K562 (cell line): ENCODE measurements at regions not wholly inside any gene's neighbourhood (a gene's known extent, or its start where the extent isn't known, plus 50 kb on each side); places are given as distances from the start of the nearest gene placed in this dataset.

Experiments
- BRF1 ChIP-seq: IDR thresholded peaks from 3 replicates; pipeline ENCODE4 v1.6.1; 2011; ENCODE audit warnings: borderline replicate concordance, mild to moderate bottlenecking; ENCODE audit not compliant: insufficient read length; ENCODE audit errors: extremely low read depth
- FOSL1 ChIP-seq: fragments of 200-800 bp; sonication (Bioruptor generic); conservative IDR thresholded peaks from 2 replicates; pipeline ENCODE4 v1.6.1; 2016; ENCODE audit warnings: missing genetic modification characterization, missing compliant biosample characterization
- NFE2L1 ChIP-seq: fragments of 450-650 bp; IDR thresholded peaks from 2 replicates; pipeline ENCODE4 v1.6.1; 2016; ENCODE audit warnings: missing genetic modification characterization, low read depth, mild to moderate bottlenecking, missing compliant biosample characterization, moderate library complexity, borderline replicate concordance
- RUNX1 ChIP-seq: sonication (generic); IDR thresholded peaks from 2 replicates; pipeline ENCODE4 v1.6.1; 2016; ENCODE audit warnings: antibody characterized with exemption, low read depth
- ZFPM2 ChIP-seq: fragments of 250-450 bp; sonication (Bioruptor Pico); IDR thresholded peaks from 2 replicates; pipeline ENCODE4 v1.5.1; 2022; ENCODE audit warnings: mild to moderate bottlenecking
- ZNF124 ChIP-seq: sonication (generic); formaldehyde crosslinking; IDR thresholded peaks from 2 replicates; pipeline ENCODE4 v1.8.1; 2022; ENCODE audit warnings: missing genetic modification reagents
- TF ChIP-seq, protein P1 (sequence below): fragments of 250-450 bp; sonication (Bioruptor Pico); IDR thresholded peaks from 2 replicates; pipeline ENCODE4 v1.4.0; 2020; ENCODE audit warnings: mild to moderate bottlenecking, moderate library complexity, borderline replicate concordance
- TF ChIP-seq, protein P2 (sequence below): fragments of 250-450 bp; sonication (Bioruptor Pico); IDR thresholded peaks from 2 replicates; pipeline ENCODE4 v1.5.1; 2021; ENCODE audit warnings: mild to moderate bottlenecking
- TF ChIP-seq, protein P3 (sequence below): sonication (generic); formaldehyde crosslinking; IDR thresholded peaks from 2 replicates; pipeline ENCODE4 v1.8.1; 2022; ENCODE audit warnings: missing genetic modification reagents
- TF ChIP-seq, protein P4 (sequence below): fragments of 250-450 bp; sonication (Bioruptor Pico); IDR thresholded peaks from 2 replicates; pipeline ENCODE4 v1.5.0; 2021
- TF ChIP-seq, protein P5 (sequence below): fragments of 450-650 bp; IDR thresholded peaks from 2 replicates; pipeline ENCODE4 v1.6.1; 2017; ENCODE audit warnings: mild to moderate bottlenecking, moderate library complexity
- TF ChIP-seq, protein P6 (sequence below): fragments of 250-450 bp; sonication (Bioruptor Pico); IDR thresholded peaks from 2 replicates; pipeline ENCODE4 v1.8.0; 2022; ENCODE audit warnings: moderate library complexity, mild to moderate bottlenecking, inconsistent platforms
- TF ChIP-seq, protein P7 (sequence below): fragments of 450-650 bp; IDR thresholded peaks from one replicate; pipeline ENCODE4 v1.6.1; 2018; ENCODE audit warnings: mild to moderate bottlenecking, moderate library complexity; ENCODE audit not compliant: partially characterized antibody

DNA sequence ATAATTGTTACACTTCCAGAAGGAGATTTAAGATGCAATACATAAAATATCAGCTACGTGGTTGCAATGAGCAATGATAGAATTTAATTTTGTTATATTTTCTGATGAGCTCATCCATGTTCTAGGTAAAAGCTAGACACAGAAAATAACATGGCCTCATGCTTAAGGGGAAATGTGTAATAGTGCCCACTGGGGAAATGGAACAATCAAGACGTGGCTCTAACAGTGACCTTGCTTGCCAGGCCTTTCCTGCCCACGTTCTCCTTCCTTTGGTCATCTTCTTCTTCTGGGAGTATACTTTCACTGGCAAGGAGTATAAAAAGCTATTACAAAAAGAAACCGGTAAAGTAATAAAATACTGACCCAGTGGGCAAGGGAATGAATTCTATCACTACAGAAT lies 116.2 kb upstream of the TMEM161B start (continued):
- TF ChIP-seq, protein P1, sequence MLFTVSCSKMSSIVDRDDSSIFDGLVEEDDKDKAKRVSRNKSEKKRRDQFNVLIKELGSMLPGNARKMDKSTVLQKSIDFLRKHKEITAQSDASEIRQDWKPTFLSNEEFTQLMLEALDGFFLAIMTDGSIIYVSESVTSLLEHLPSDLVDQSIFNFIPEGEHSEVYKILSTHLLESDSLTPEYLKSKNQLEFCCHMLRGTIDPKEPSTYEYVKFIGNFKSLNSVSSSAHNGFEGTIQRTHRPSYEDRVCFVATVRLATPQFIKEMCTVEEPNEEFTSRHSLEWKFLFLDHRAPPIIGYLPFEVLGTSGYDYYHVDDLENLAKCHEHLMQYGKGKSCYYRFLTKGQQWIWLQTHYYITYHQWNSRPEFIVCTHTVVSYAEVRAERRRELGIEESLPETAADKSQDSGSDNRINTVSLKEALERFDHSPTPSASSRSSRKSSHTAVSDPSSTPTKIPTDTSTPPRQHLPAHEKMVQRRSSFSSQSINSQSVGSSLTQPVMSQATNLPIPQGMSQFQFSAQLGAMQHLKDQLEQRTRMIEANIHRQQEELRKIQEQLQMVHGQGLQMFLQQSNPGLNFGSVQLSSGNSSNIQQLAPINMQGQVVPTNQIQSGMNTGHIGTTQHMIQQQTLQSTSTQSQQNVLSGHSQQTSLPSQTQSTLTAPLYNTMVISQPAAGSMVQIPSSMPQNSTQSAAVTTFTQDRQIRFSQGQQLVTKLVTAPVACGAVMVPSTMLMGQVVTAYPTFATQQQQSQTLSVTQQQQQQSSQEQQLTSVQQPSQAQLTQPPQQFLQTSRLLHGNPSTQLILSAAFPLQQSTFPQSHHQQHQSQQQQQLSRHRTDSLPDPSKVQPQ (CRISPR knock-in tag): no peak
- TF ChIP-seq NFE2L1: no peak
- no peak for TF ChIP-seq BRF1
- no peak for TF ChIP-seq RUNX1
- TF ChIP-seq, protein P2, sequence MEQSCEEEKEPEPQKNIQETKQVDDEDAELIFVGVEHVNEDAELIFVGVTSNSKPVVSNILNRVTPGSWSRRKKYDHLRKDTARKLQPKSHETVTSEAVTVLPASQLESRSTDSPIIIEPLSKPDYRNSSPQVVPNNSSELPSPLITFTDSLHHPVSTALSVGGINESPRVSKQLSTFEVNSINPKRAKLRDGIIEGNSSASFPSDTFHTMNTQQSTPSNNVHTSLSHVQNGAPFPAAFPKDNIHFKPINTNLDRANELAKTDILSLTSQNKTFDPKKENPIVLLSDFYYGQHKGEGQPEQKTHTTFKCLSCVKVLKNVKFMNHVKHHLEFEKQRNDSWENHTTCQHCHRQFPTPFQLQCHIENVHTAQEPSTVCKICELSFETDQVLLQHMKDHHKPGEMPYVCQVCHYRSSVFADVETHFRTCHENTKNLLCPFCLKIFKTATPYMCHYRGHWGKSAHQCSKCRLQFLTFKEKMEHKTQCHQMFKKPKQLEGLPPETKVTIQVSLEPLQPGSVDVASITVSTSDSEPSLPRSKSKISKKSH (CRISPR knock-in tag): no peak
- no peak for TF ChIP-seq ZFPM2 (CRISPR knock-in tag)
- TF ChIP-seq FOSL1 (tag): no peak
- TF ChIP-seq, protein P3, sequence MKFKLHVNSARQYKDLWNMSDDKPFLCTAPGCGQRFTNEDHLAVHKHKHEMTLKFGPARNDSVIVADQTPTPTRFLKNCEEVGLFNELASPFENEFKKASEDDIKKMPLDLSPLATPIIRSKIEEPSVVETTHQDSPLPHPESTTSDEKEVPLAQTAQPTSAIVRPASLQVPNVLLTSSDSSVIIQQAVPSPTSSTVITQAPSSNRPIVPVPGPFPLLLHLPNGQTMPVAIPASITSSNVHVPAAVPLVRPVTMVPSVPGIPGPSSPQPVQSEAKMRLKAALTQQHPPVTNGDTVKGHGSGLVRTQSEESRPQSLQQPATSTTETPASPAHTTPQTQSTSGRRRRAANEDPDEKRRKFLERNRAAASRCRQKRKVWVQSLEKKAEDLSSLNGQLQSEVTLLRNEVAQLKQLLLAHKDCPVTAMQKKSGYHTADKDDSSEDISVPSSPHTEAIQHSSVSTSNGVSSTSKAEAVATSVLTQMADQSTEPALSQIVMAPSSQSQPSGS (CRISPR knock-in tag): no peak
- TF ChIP-seq, protein P4, sequence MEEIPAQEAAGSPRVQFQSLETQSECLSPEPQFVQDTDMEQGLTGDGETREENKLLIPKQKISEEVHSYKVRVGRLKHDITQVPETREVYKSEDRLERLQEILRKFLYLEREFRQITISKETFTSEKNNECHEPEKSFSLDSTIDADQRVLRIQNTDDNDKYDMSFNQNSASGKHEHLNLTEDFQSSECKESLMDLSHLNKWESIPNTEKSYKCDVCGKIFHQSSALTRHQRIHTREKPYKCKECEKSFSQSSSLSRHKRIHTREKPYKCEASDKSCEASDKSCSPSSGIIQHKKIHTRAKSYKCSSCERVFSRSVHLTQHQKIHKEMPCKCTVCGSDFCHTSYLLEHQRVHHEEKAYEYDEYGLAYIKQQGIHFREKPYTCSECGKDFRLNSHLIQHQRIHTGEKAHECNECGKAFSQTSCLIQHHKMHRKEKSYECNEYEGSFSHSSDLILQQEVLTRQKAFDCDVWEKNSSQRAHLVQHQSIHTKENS (CRISPR knock-in tag): no peak
- TF ChIP-seq, protein P5, sequence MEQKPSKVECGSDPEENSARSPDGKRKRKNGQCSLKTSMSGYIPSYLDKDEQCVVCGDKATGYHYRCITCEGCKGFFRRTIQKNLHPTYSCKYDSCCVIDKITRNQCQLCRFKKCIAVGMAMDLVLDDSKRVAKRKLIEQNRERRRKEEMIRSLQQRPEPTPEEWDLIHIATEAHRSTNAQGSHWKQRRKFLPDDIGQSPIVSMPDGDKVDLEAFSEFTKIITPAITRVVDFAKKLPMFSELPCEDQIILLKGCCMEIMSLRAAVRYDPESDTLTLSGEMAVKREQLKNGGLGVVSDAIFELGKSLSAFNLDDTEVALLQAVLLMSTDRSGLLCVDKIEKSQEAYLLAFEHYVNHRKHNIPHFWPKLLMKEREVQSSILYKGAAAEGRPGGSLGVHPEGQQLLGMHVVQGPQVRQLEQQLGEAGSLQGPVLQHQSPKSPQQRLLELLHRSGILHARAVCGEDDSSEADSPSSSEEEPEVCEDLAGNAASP: no peak
- no peak for TF ChIP-seq ZNF124
- TF ChIP-seq, protein P6, sequence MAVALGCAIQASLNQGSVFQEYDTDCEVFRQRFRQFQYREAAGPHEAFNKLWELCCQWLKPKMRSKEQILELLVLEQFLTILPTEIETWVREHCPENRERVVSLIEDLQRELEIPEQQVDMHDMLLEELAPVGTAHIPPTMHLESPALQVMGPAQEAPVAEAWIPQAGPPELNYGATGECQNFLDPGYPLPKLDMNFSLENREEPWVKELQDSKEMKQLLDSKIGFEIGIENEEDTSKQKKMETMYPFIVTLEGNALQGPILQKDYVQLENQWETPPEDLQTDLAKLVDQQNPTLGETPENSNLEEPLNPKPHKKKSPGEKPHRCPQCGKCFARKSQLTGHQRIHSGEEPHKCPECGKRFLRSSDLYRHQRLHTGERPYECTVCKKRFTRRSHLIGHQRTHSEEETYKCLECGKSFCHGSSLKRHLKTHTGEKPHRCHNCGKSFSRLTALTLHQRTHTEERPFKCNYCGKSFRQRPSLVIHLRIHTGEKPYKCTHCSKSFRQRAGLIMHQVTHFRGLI: no peak
- TF ChIP-seq, protein P7, sequence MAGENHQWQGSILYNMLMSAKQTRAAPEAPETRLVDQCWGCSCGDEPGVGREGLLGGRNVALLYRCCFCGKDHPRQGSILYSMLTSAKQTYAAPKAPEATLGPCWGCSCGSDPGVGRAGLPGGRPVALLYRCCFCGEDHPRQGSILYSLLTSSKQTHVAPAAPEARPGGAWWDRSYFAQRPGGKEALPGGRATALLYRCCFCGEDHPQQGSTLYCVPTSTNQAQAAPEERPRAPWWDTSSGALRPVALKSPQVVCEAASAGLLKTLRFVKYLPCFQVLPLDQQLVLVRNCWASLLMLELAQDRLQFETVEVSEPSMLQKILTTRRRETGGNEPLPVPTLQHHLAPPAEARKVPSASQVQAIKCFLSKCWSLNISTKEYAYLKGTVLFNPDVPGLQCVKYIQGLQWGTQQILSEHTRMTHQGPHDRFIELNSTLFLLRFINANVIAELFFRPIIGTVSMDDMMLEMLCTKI: no peak
